K562 (cell line): ENCODE measurements at regions not wholly inside any gene's neighbourhood (a gene's known extent, or its start where the extent isn't known, plus 50 kb on each side); places are given as distances from the start of the nearest gene placed in this dataset.

Experiments
- CTBP1 ChIP-seq: fragments of 450-650 bp; IDR thresholded peaks from 2 replicates; pipeline ENCODE4 v1.6.1; 2016; ENCODE audit warnings: borderline replicate concordance
- JUND ChIP-seq, 2 experiments: IDR thresholded peaks; 2 replicates in 1 of 2; 3 replicates in 1 of 2; pipeline ENCODE4 v1.6.1; 2011; ENCODE audit warnings: borderline replicate concordance in 2 of 2, low read depth in 2 of 2, low read length in 2 of 2, improper control_type of control experiment in 1 of 2, missing biosample characterization in 1 of 2, missing genetic modification characterization in 1 of 2, missing genetic modification reagents in 1 of 2
- NFE2L1 ChIP-seq: fragments of 450-650 bp; IDR thresholded peaks from 2 replicates; pipeline ENCODE4 v1.6.1; 2016; ENCODE audit warnings: missing genetic modification characterization, low read depth, mild to moderate bottlenecking, missing compliant biosample characterization, moderate library complexity, borderline replicate concordance
- POLR3A ChIP-seq: IDR thresholded peaks from 2 replicates; pipeline ENCODE4 v1.6.1; 2011; ENCODE audit warnings: borderline replicate concordance, mild to moderate bottlenecking, moderate library complexity; ENCODE audit not compliant: insufficient read length, insufficient read depth; ENCODE audit errors: extremely low read depth
- XRCC5 ChIP-seq: fragments of 200-400 bp; formaldehyde crosslinking; IDR thresholded peaks from 2 replicates; pipeline ENCODE4 v1.6.1; 2017; ENCODE audit warnings: low read depth, mild to moderate bottlenecking, low read length
- YY1 ChIP-seq, 3 experiments: IDR thresholded peaks; 2 replicates each; pipeline ENCODE4 v1.6.1; 2011; ENCODE audit warnings: low read length in 2 of 3, mild to moderate bottlenecking in 2 of 3, moderate library complexity in 2 of 3, borderline replicate concordance in 1 of 3, control low read depth in 1 of 3, low read depth in 1 of 3; ENCODE audit not compliant: insufficient read depth in 3 of 3, insufficient replicate concordance in 2 of 3, control insufficient read depth in 1 of 3, insufficient read length in 1 of 3; ENCODE audit errors: extremely low read depth in 1 of 3
- ZBTB17 ChIP-seq: fragments of 450-650 bp; formaldehyde crosslinking; IDR thresholded peaks from 2 replicates; pipeline ENCODE4 v1.4.0; 2020; ENCODE audit warnings: mild to moderate bottlenecking
- ZNF263 ChIP-seq: sonication (generic); formaldehyde crosslinking; IDR thresholded peaks from 2 replicates; pipeline ENCODE4 v1.8.0; 2022; ENCODE audit warnings: mild to moderate bottlenecking, missing genetic modification reagents, borderline replicate concordance
- ZNF57 ChIP-seq: fragments of 450-650 bp; formaldehyde crosslinking; IDR thresholded peaks from 2 replicates; pipeline ENCODE4 v1.4.0; 2020; ENCODE audit warnings: mild to moderate bottlenecking, moderate library complexity
- TF ChIP-seq, protein P1 (sequence below): fragments of 450-650 bp; formaldehyde crosslinking; IDR thresholded peaks from 2 replicates; pipeline ENCODE4 v1.4.0; 2020; ENCODE audit warnings: mild to moderate bottlenecking, moderate library complexity
- TF ChIP-seq, protein P2 (sequence below): fragments of 250-450 bp; sonication (Bioruptor Pico); IDR thresholded peaks from 2 replicates; pipeline ENCODE4 v1.5.0; 2021
- TF ChIP-seq, protein P3 (sequence below): IDR thresholded peaks from 2 replicates; pipeline ENCODE4 v1.6.1; 2011; ENCODE audit warnings: borderline replicate concordance, low read depth, mild to moderate bottlenecking, moderate library complexity, low read length; ENCODE audit not compliant: insufficient read depth, poor library complexity, severe bottlenecking
- TF ChIP-seq, protein P4 (sequence below): sonication (generic); IDR thresholded peaks from 2 replicates; pipeline ENCODE4 v1.6.1; 2016
- TF ChIP-seq, protein P5 (sequence below), 2 experiments: fragments of 450-650 bp; IDR thresholded peaks; 2 replicates each; pipeline ENCODE4 v1.6.1; 2016

DNA sequence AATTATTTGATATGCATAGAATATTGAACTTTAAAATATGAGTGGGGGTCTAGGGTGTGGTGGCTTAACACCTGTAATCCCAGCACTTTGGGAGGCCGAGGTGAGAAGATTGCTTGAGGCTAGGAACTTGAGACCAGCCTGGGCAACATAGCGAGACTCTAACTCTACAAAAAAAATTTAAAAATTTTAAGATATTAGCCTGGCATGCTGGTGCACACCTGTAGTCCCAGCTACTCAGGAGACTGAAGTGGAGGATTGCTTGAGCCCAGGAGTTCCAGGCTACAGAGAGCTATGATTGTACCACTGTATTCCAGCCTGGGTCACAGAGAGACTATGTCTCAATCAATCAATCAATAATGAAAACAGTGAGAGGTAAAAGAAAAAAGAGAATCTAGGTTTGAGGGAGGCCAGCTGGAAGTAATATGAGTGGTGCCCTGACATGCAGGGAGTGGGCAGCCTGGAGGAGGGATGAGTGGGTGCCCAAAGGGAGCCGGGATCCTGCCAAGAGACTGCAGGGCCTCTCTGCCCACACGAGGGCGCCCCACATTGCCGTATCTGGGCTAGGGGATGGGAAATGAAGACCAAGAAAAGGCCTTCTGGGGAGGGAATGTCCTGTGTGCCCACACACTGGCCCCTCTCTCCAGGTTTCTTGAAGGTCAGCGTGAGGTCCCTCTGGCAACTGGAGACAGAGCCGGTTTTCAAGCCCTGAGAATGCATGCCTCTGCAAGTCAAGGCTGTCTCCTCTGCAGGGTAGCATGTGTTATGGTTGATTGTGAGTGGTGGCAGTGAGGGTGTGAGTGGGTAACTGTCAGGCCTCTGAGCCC is 93.9 kb upstream of the PPM1J start (continued):
- TF ChIP-seq, protein P1, sequence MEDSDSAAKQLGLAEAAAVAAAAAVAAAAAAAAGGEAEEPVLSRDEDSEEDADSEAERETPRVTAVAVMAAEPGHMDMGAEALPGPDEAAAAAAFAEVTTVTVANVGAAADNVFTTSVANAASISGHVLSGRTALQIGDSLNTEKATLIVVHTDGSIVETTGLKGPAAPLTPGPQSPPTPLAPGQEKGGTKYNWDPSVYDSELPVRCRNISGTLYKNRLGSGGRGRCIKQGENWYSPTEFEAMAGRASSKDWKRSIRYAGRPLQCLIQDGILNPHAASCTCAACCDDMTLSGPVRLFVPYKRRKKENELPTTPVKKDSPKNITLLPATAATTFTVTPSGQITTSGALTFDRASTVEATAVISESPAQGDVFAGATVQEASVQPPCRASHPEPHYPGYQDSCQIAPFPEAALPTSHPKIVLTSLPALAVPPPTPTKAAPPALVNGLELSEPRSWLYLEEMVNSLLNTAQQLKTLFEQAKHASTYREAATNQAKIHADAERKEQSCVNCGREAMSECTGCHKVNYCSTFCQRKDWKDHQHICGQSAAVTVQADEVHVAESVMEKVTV (CRISPR knock-in tag): peak; percentile 87
- TF ChIP-seq XRCC5: peak; percentile 93
- TF ChIP-seq ZNF57 (CRISPR knock-in tag): 0 out of 2 replicates have a peak, but pooled peaks have one; percentile 10
- TF ChIP-seq CTBP1: peak; percentile 77; the same call in 1 of the 2 replicates
- TF ChIP-seq, protein P2, sequence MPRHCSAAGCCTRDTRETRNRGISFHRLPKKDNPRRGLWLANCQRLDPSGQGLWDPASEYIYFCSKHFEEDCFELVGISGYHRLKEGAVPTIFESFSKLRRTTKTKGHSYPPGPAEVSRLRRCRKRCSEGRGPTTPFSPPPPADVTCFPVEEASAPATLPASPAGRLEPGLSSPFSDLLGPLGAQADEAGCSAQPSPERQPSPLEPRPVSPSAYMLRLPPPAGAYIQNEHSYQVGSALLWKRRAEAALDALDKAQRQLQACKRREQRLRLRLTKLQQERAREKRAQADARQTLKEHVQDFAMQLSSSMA (CRISPR knock-in tag): no peak
- peak; percentile 61; the same call in 1 of the 2 replicates for TF ChIP-seq ZNF263 (CRISPR knock-in tag)
- TF ChIP-seq, protein P3, sequence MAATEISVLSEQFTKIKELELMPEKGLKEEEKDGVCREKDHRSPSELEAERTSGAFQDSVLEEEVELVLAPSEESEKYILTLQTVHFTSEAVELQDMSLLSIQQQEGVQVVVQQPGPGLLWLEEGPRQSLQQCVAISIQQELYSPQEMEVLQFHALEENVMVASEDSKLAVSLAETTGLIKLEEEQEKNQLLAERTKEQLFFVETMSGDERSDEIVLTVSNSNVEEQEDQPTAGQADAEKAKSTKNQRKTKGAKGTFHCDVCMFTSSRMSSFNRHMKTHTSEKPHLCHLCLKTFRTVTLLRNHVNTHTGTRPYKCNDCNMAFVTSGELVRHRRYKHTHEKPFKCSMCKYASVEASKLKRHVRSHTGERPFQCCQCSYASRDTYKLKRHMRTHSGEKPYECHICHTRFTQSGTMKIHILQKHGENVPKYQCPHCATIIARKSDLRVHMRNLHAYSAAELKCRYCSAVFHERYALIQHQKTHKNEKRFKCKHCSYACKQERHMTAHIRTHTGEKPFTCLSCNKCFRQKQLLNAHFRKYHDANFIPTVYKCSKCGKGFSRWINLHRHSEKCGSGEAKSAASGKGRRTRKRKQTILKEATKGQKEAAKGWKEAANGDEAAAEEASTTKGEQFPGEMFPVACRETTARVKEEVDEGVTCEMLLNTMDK: peak; percentile 78
- no peak for TF ChIP-seq NFE2L1 (tag)
- TF ChIP-seq ZBTB17 (CRISPR knock-in tag): peak; percentile 46; the same call in 1 of the 2 replicates
- TF ChIP-seq, protein P4, sequence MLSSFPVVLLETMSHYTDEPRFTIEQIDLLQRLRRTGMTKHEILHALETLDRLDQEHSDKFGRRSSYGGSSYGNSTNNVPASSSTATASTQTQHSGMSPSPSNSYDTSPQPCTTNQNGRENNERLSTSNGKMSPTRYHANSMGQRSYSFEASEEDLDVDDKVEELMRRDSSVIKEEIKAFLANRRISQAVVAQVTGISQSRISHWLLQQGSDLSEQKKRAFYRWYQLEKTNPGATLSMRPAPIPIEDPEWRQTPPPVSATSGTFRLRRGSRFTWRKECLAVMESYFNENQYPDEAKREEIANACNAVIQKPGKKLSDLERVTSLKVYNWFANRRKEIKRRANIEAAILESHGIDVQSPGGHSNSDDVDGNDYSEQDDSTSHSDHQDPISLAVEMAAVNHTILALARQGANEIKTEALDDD: no peak
- TF ChIP-seq, protein P5, sequence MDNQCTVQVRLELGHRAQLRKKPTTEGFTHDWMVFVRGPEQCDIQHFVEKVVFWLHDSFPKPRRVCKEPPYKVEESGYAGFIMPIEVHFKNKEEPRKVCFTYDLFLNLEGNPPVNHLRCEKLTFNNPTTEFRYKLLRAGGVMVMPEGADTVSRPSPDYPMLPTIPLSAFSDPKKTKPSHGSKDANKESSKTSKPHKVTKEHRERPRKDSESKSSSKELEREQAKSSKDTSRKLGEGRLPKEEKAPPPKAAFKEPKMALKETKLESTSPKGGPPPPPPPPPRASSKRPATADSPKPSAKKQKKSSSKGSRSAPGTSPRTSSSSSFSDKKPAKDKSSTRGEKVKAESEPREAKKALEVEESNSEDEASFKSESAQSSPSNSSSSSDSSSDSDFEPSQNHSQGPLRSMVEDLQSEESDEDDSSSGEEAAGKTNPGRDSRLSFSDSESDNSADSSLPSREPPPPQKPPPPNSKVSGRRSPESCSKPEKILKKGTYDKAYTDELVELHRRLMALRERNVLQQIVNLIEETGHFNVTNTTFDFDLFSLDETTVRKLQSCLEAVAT (IDR thresholded peaks at IDR 0.05): 0 out of 4 replicates have a peak, but pooled peaks of 1 of the 2 experiments have one; percentile 30
- TF ChIP-seq POLR3A: no peak
- peak in 1 of 3 experiments; percentile 44 for TF ChIP-seq YY1 (IDR thresholded peaks at IDR 0.05; ENCODE audit: borderline replicate concordance in 1 of 3, control insufficient read depth in 1 of 3, extremely low read depth in 1 of 3, insufficient read depth in 3 of 3, insufficient read length in 1 of 3, insufficient replicate concordance in 2 of 3, low read depth in 1 of 3, low read length in 2 of 3)
- TF ChIP-seq JUND (IDR thresholded peaks at IDR 0.05; ENCODE audit: borderline replicate concordance, low read depth, low read length): peak; percentile 44; the same call in 1 of the 2 replicates
- TF ChIP-seq JUND (tag; IDR thresholded peaks at IDR 0.05; ENCODE audit: borderline replicate concordance, low read depth, low read length): peak; percentile 40; the same call in 2 of the 3 replicates
